ENCODE measurements at regions not wholly inside any gene's neighbourhood (a gene's known extent, or its start where the extent isn't known, plus 50 kb on each side); places are given as distances from the start of the nearest gene placed in this dataset.

- DNase-seq (ENCODE audit: low spot score) = no peak
- TF ChIP-seq CTCF (IDR thresholded peaks at IDR 0.05; ENCODE audit: extremely low read depth, missing control alignments) = no peak
These were observed 210.4 kb downstream of the SKIDA1 start for GRCh38 chr10:21314906-21315644.

- TF ChIP-seq CTCF (IDR thresholded peaks at IDR 0.05; ENCODE audit: extremely low read depth, missing control alignments) = no peak
- no peak for DNase-seq (ENCODE audit: low spot score)
These were observed 211.3 kb downstream of the SKIDA1 start for GRCh38 chr10:21314111-21314626.

GRCh38 chr10:21313691-21314090 is 211.8 kb downstream of the SKIDA1 start:
- DNase-seq (ENCODE audit: low spot score) = no peak
- no peak for TF ChIP-seq CTCF (IDR thresholded peaks at IDR 0.05; ENCODE audit: extremely low read depth, missing control alignments)

GRCh38 chr10:21311426-21311825 is 214.1 kb downstream of the SKIDA1 start:
- no peak for DNase-seq (ENCODE audit: low spot score)
- TF ChIP-seq CTCF (IDR thresholded peaks at IDR 0.05; ENCODE audit: extremely low read depth, missing control alignments) = no peak

GRCh38 chr10:21309427-21309826 is 216.1 kb downstream of the SKIDA1 start:
- no peak for TF ChIP-seq CTCF (IDR thresholded peaks at IDR 0.05; ENCODE audit: extremely low read depth, missing control alignments)
- DNase-seq (ENCODE audit: low spot score) = no peak

- TF ChIP-seq CTCF (IDR thresholded peaks at IDR 0.05; ENCODE audit: extremely low read depth, missing control alignments) = no peak
- DNase-seq (ENCODE audit: low spot score) = no peak
These were observed 216.5 kb downstream of the SKIDA1 start for GRCh38 chr10:21308946-21309345.

- no peak for DNase-seq (ENCODE audit: low spot score)
- no peak for TF ChIP-seq CTCF (IDR thresholded peaks at IDR 0.05; ENCODE audit: extremely low read depth, missing control alignments)
These were observed 217.5 kb downstream of the SKIDA1 start for GRCh38 chr10:21308018-21308417.

Data from GM20000 (cell line).